ENCODE measurements at regions not wholly inside any gene's neighbourhood (a gene's known extent, or its start where the extent isn't known, plus 50 kb on each side); places are given as distances from the start of the nearest gene placed in this dataset.
A peak's percentile ranks its signal among the peaks of the same experiment; 100 is the strongest.

- no peak for TF ChIP-seq ZNF462 (CRISPR knock-in tag; IDR thresholded peaks at IDR 0.05)
- no peak for TF ChIP-seq NANOG (IDR thresholded peaks at IDR 0.05; ENCODE audit: borderline replicate concordance)
- no peak for TF ChIP-seq ZNF331 (CRISPR knock-in tag; IDR thresholded peaks at IDR 0.05; ENCODE audit: low read depth)
- no peak for TF ChIP-seq ETS1 (IDR thresholded peaks at IDR 0.05)
- no peak for TF ChIP-seq ZNF114 (CRISPR knock-in tag; IDR thresholded peaks at IDR 0.05)
Observed at GRCh38 chr21:36628761-36629460, 70.0 kb upstream of the SIM2 start (continued).

- no peak overlapping the region for H3K4me3 Mint-ChIP-seq
- H3K27me3 Mint-ChIP-seq (ENCODE audit: insufficient read depth, low read depth, poor library complexity), result peaks cover 3% of the 10 kb centered on the region
- no peaks in the 10 kb centered on the region for H3K9me3 Mint-ChIP-seq
- TF ChIP-seq CTCF (conservative IDR thresholded peaks at IDR 0.05; ENCODE audit: low read depth in 2 of 2) (peak; percentile 84 to 88), STAT1 (IDR thresholded peaks at IDR 0.05; ENCODE audit: unreplicated experiment) (no peak)
- Histone ChIP-seq H3K4me2 (no peak overlapping the region), H3K79me2 (replicated peaks; ENCODE audit: insufficient read depth) (no peaks in the 10 kb centered on the region), H3K27me3 (ENCODE audit: insufficient read depth) (no peaks in the 10 kb centered on the region), H4K20me1 (replicated peaks; ENCODE audit: insufficient read depth) (no peaks in the 10 kb centered on the region), H3F3A (replicated peaks; ENCODE audit: low read depth) (no peaks in the 10 kb centered on the region), H3K4me1 (ENCODE audit: insufficient read depth) (no peaks in the 10 kb centered on the region), H3K27ac (ENCODE audit: low read depth) (no peak overlapping the region), H2AFZ (no peak overlapping the region), H3K36me3 (ENCODE audit: insufficient read depth) (no peaks in the 10 kb centered on the region), H3K9me2 (ENCODE audit: insufficient read depth) (peaks cover 4% of the 10 kb centered on the region; the same call in 1 of the 2 replicates), H3K4me3 (no peak overlapping the region)
- no peak overlapping the region for H3K27ac Mint-ChIP-seq
- peak; percentile 99 for ATAC-seq
- peaks cover 5% of the 10 kb centered on the region for H3K4me1 Mint-ChIP-seq
- peak; percentile 94 for DNase-seq (ENCODE audit: low spot score)
- H3K36me3 Mint-ChIP-seq (ENCODE audit: low read depth), result no peaks in the 10 kb centered on the region
Observed at GRCh38 chr21:36630485-36631206, 68.3 kb upstream of the SIM2 start.
